ENCODE measurements at regions not wholly inside any gene's neighbourhood (a gene's known extent, or its start where the extent isn't known, plus 50 kb on each side); places are given as distances from the start of the nearest gene placed in this dataset.

GRCh38 chr10:88088441-88089340, 225.3 kb downstream of the PTEN start:
- no peak for TF ChIP-seq CEBPB (IDR thresholded peaks at IDR 0.05)
- no peak for TF ChIP-seq TCF12 (IDR thresholded peaks at IDR 0.05; ENCODE audit: low read depth)
- no peak for TF ChIP-seq NFIC (IDR thresholded peaks at IDR 0.05)
- TF ChIP-seq TEAD4 (IDR thresholded peaks at IDR 0.05), result no peak
- no peak for TF ChIP-seq RAD21 (IDR thresholded peaks at IDR 0.05; ENCODE audit: low read depth)
- no peak for TF ChIP-seq EGR1 (IDR thresholded peaks at IDR 0.05)
- TF ChIP-seq ZBTB7A (IDR thresholded peaks at IDR 0.05; ENCODE audit: low read depth), result no peak
- TF ChIP-seq, protein P1, sequence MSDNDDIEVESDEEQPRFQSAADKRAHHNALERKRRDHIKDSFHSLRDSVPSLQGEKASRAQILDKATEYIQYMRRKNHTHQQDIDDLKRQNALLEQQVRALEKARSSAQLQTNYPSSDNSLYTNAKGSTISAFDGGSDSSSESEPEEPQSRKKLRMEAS (IDR thresholded peaks at IDR 0.05), result no peak
- TF ChIP-seq EP300 (IDR thresholded peaks at IDR 0.05; ENCODE audit: borderline replicate concordance), result no peak
- no peak for TF ChIP-seq USF1 (IDR thresholded peaks at IDR 0.05)
- TF ChIP-seq TAF1 (IDR thresholded peaks at IDR 0.05; ENCODE audit: low read depth), result no peak
- TF ChIP-seq CREB1 (IDR thresholded peaks at IDR 0.05; ENCODE audit: low read depth), result no peak
- TF ChIP-seq FOXM1 (IDR thresholded peaks at IDR 0.05; ENCODE audit: borderline replicate concordance, low read depth), result no peak
- TF ChIP-seq, protein P2, sequence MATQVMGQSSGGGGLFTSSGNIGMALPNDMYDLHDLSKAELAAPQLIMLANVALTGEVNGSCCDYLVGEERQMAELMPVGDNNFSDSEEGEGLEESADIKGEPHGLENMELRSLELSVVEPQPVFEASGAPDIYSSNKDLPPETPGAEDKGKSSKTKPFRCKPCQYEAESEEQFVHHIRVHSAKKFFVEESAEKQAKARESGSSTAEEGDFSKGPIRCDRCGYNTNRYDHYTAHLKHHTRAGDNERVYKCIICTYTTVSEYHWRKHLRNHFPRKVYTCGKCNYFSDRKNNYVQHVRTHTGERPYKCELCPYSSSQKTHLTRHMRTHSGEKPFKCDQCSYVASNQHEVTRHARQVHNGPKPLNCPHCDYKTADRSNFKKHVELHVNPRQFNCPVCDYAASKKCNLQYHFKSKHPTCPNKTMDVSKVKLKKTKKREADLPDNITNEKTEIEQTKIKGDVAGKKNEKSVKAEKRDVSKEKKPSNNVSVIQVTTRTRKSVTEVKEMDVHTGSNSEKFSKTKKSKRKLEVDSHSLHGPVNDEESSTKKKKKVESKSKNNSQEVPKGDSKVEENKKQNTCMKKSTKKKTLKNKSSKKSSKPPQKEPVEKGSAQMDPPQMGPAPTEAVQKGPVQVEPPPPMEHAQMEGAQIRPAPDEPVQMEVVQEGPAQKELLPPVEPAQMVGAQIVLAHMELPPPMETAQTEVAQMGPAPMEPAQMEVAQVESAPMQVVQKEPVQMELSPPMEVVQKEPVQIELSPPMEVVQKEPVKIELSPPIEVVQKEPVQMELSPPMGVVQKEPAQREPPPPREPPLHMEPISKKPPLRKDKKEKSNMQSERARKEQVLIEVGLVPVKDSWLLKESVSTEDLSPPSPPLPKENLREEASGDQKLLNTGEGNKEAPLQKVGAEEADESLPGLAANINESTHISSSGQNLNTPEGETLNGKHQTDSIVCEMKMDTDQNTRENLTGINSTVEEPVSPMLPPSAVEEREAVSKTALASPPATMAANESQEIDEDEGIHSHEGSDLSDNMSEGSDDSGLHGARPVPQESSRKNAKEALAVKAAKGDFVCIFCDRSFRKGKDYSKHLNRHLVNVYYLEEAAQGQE (IDR thresholded peaks at IDR 0.05; ENCODE audit: low read depth), result no peak
- TF ChIP-seq YY1 (IDR thresholded peaks at IDR 0.05; ENCODE audit: low read depth), result no peak

DNA sequence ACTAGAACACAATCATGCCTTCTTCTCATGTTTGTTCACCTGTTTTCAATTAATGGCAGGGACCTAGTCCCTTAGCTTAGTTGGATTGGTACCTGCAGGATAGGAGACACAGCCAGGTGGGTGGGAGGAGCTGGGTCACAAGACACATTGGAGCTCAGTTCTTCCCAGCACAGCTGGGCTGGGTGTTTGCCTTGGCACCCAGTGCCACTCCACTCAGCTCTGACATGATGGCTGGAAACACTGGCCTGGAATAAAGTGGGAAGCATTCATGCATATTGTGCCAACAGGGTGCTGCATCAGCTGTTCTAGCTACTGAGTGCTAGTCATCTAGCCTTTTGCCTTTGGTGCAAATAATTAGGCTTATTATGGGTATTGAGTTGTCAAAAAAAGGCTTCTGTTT, 226.1 kb downstream of the PTEN start:
- TF ChIP-seq, protein P1 (IDR thresholded peaks at IDR 0.05), result no peak
- TF ChIP-seq CEBPB (IDR thresholded peaks at IDR 0.05) (no peak), USF1 (IDR thresholded peaks at IDR 0.05) (no peak)

- no peak for TF ChIP-seq TCF12 (IDR thresholded peaks at IDR 0.05; ENCODE audit: low read depth)
- TF ChIP-seq NFIC (IDR thresholded peaks at IDR 0.05), result no peak
- TF ChIP-seq, protein P2 (IDR thresholded peaks at IDR 0.05; ENCODE audit: low read depth), result no peak
- TF ChIP-seq YY1 (IDR thresholded peaks at IDR 0.05; ENCODE audit: low read depth), result no peak
- no peak for TF ChIP-seq EP300 (IDR thresholded peaks at IDR 0.05; ENCODE audit: borderline replicate concordance)
Measured at GRCh38 chr10:88090568-88091214, 227.3 kb downstream of the PTEN start.

- no peak for TF ChIP-seq CREB1 (IDR thresholded peaks at IDR 0.05; ENCODE audit: low read depth)
- TF ChIP-seq CEBPB (IDR thresholded peaks at IDR 0.05), result no peak
- TF ChIP-seq USF1 (IDR thresholded peaks at IDR 0.05), result no peak
- no peak for TF ChIP-seq EP300 (IDR thresholded peaks at IDR 0.05; ENCODE audit: borderline replicate concordance)
- no peak for TF ChIP-seq EGR1 (IDR thresholded peaks at IDR 0.05)
- TF ChIP-seq, protein P1 (IDR thresholded peaks at IDR 0.05), result no peak
- TF ChIP-seq FOXM1 (IDR thresholded peaks at IDR 0.05; ENCODE audit: borderline replicate concordance, low read depth), result no peak
- no peak for TF ChIP-seq NFIC (IDR thresholded peaks at IDR 0.05)
- TF ChIP-seq TCF12 (IDR thresholded peaks at IDR 0.05; ENCODE audit: low read depth), result no peak
- TF ChIP-seq, protein P2 (IDR thresholded peaks at IDR 0.05; ENCODE audit: low read depth), result no peak
- TF ChIP-seq TEAD4 (IDR thresholded peaks at IDR 0.05), result no peak
- TF ChIP-seq TAF1 (IDR thresholded peaks at IDR 0.05; ENCODE audit: low read depth), result no peak
- TF ChIP-seq ZBTB7A (IDR thresholded peaks at IDR 0.05; ENCODE audit: low read depth), result no peak
- no peak for TF ChIP-seq RAD21 (IDR thresholded peaks at IDR 0.05; ENCODE audit: low read depth)
- TF ChIP-seq YY1 (IDR thresholded peaks at IDR 0.05; ENCODE audit: low read depth), result no peak
Measured at GRCh38 chr10:88091490-88092061, 228.2 kb downstream of the PTEN start.

Data from Ishikawa (cell line).